GM12878 (cell line): ENCODE measurements at regions not wholly inside any gene's neighbourhood (a gene's known extent, or its start where the extent isn't known, plus 50 kb on each side); places are given as distances from the start of the nearest gene placed in this dataset.

ENCODE experiments used
- CBFB ChIP-seq: IDR thresholded peaks from 2 replicates; pipeline ENCODE4 v1.6.1; 2016; ENCODE audit warnings: antibody characterized with exemption, low read depth
- EED ChIP-seq: sonication (generic); IDR thresholded peaks from 2 replicates; pipeline ENCODE4 v1.6.1; 2016; ENCODE audit warnings: antibody characterized with exemption, low read depth
- EGR1 ChIP-seq, 2 experiments: IDR thresholded peaks; 1 replicate in 1 of 2; 2 replicates in 1 of 2; pipeline ENCODE4 v1.6.1; 2011 to 2012; ENCODE audit warnings: low read depth in 2 of 2, low read length in 2 of 2, borderline replicate concordance in 1 of 2, mild to moderate bottlenecking in 1 of 2, moderate library complexity in 1 of 2
- EZH2 ChIP-seq: IDR thresholded peaks from 2 replicates; pipeline ENCODE4 v1.6.1; 2012; ENCODE audit warnings: low read depth, mild to moderate bottlenecking, control low read depth, inconsistent platforms, low read length, borderline replicate concordance; ENCODE audit not compliant: control insufficient read depth
- MTA3 ChIP-seq: IDR thresholded peaks from 2 replicates; pipeline ENCODE4 v1.6.1; 2012; ENCODE audit warnings: low read length, inconsistent platforms, borderline replicate concordance
- NR2C1 ChIP-seq: fragments of 450-650 bp; IDR thresholded peaks from 2 replicates; pipeline ENCODE4 v1.6.1; 2017; ENCODE audit warnings: antibody characterized with exemption, mild to moderate bottlenecking, moderate library complexity
- POLR2AphosphoS5 ChIP-seq: IDR thresholded peaks from 2 replicates; pipeline ENCODE4 v1.6.1; 2011; ENCODE audit warnings: mild to moderate bottlenecking, low read length, inconsistent platforms
- RAD21 ChIP-seq: IDR thresholded peaks from 2 replicates; pipeline ENCODE4 v1.6.1; 2011; ENCODE audit warnings: mild to moderate bottlenecking, low read depth, low read length, moderate library complexity; ENCODE audit not compliant: insufficient read depth
- RAD51 ChIP-seq: fragments of 450-650 bp; IDR thresholded peaks from 2 replicates; pipeline ENCODE4 v1.6.1; 2016; ENCODE audit warnings: moderate library complexity, mild to moderate bottlenecking, inconsistent platforms
- TCF3 ChIP-seq: IDR thresholded peaks from 2 replicates; pipeline ENCODE4 v1.6.1; 2012; ENCODE audit warnings: low read depth, mild to moderate bottlenecking, low read length, borderline replicate concordance; ENCODE audit not compliant: insufficient read depth
- TF ChIP-seq, protein P1 (sequence below), 3 experiments: IDR thresholded peaks in 2 of 3; conservative IDR thresholded peaks in 1 of 3; 2 replicates each; pipeline ENCODE4 v1.5.1; 2011; ENCODE audit warnings: low read depth in 3 of 3, low read length in 3 of 3, mild to moderate bottlenecking in 3 of 3, control low read depth in 2 of 3, moderate library complexity in 2 of 3, inconsistent platforms in 1 of 3, mixed read lengths in 1 of 3; ENCODE audit not compliant: control insufficient read depth in 2 of 3, insufficient read depth in 1 of 3; ENCODE audit errors: extremely low read depth in 1 of 3
- TF ChIP-seq, protein P2 (sequence below): IDR thresholded peaks from 2 replicates; pipeline ENCODE4 v1.6.1; 2012; ENCODE audit warnings: low read depth, low read length, improper control_type of control experiment

DNA sequence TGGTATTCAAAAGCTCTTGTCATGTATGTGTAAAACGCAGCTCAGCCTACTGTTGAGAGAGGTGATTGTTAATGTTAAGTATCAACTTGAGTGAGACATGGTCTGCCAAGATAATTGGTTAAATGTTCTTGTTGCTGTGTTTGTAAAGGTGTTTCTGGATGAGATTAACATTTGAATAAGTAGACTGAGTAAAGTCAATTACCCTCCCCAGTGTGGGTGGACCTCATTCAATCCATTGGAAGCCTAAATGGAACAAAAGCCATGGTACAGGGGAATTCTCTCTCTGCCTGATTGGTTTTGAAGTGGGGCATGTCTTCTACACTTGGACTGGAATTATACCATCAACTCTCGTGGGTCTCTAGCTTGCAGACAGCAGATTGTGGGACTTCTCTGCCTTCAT, 63.8 kb upstream of the RERGL start:
- TF ChIP-seq CBFB (no peak), NR2C1 (no peak), MTA3 (no peak), POLR2AphosphoS5 (no peak), TCF3 (no peak), RAD21 (no peak), RAD51 (no peak), EZH2 (no peak), EGR1 (IDR thresholded peaks at IDR 0.05; ENCODE audit: borderline replicate concordance in 1 of 2, low read depth in 2 of 2, low read length in 2 of 2) (no peak), EED (no peak)
- TF ChIP-seq, protein P1, sequence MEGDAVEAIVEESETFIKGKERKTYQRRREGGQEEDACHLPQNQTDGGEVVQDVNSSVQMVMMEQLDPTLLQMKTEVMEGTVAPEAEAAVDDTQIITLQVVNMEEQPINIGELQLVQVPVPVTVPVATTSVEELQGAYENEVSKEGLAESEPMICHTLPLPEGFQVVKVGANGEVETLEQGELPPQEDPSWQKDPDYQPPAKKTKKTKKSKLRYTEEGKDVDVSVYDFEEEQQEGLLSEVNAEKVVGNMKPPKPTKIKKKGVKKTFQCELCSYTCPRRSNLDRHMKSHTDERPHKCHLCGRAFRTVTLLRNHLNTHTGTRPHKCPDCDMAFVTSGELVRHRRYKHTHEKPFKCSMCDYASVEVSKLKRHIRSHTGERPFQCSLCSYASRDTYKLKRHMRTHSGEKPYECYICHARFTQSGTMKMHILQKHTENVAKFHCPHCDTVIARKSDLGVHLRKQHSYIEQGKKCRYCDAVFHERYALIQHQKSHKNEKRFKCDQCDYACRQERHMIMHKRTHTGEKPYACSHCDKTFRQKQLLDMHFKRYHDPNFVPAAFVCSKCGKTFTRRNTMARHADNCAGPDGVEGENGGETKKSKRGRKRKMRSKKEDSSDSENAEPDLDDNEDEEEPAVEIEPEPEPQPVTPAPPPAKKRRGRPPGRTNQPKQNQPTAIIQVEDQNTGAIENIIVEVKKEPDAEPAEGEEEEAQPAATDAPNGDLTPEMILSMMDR (IDR thresholded peaks at IDR 0.05 in 2 of 3, conservative IDR thresholded peaks at IDR 0.05 in 1 of 3; ENCODE audit: control insufficient read depth in 2 of 3, extremely low read depth in 1 of 3, insufficient read depth in 1 of 3, low read depth in 3 of 3, low read length in 3 of 3), result no peak
- TF ChIP-seq, protein P2, sequence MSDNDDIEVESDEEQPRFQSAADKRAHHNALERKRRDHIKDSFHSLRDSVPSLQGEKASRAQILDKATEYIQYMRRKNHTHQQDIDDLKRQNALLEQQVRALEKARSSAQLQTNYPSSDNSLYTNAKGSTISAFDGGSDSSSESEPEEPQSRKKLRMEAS, result no peak
